ENCODE measurements at regions not wholly inside any gene's neighbourhood (a gene's known extent, or its start where the extent isn't known, plus 50 kb on each side); places are given as distances from the start of the nearest gene placed in this dataset.

DNA sequence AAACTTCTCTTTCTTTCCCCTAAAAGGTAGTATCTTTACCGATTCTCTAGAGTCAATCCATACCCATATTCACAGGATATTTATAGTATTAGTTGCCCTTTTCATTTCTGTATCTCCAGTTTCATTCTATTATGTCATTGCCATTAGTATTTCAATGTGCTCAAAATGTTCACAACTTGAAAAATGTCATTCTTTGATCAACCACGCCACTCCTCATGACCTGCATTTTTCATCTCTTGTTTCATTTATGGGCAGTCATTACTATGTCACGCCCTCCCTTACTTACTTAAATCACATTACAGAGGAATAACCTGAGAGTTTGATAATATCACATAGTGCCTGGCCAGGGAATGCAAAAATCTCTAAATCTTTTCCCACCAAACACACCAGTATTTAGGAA, 427.3 kb upstream of the GJE1 start:
- Mint-ChIP-seq H3K27me3 (ENCODE audit: unreplicated experiment) (no peaks in the 10 kb centered on the region), H3K4me1 (ENCODE audit: unreplicated experiment) (peaks cover 6% of the 10 kb centered on the region), H3K27ac (ENCODE audit: unreplicated experiment) (no peak overlapping the region), H3K9me3 (ENCODE audit: unreplicated experiment) (no peaks in the 10 kb centered on the region), H3K36me3 (ENCODE audit: unreplicated experiment) (no peaks in the 10 kb centered on the region), H3K4me3 (ENCODE audit: unreplicated experiment) (no peak overlapping the region)
- DNase-seq (ENCODE audit: extremely low spot score, unreplicated experiment): no peak
- TF ChIP-seq, protein P1, sequence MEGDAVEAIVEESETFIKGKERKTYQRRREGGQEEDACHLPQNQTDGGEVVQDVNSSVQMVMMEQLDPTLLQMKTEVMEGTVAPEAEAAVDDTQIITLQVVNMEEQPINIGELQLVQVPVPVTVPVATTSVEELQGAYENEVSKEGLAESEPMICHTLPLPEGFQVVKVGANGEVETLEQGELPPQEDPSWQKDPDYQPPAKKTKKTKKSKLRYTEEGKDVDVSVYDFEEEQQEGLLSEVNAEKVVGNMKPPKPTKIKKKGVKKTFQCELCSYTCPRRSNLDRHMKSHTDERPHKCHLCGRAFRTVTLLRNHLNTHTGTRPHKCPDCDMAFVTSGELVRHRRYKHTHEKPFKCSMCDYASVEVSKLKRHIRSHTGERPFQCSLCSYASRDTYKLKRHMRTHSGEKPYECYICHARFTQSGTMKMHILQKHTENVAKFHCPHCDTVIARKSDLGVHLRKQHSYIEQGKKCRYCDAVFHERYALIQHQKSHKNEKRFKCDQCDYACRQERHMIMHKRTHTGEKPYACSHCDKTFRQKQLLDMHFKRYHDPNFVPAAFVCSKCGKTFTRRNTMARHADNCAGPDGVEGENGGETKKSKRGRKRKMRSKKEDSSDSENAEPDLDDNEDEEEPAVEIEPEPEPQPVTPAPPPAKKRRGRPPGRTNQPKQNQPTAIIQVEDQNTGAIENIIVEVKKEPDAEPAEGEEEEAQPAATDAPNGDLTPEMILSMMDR (IDR thresholded peaks at IDR 0.05): no peak

DNA sequence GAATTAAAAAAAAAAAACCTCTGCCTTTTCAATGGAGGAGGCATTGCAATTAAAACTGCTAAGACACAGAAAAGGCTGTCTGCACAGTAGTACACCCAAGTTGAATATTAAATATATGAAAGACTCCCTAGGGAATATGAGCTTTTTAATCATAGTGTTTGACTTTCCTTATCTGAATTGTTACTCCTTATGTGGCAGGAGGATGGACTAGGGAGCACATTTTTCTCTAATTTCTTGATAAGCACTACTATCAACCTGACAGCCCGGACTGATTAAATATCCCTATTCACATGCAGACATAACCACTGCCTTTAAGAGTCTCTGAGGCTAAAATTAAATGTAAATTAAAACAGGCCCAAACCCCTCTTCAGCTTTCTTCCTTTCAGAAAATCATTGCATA, 428.6 kb upstream of the GJE1 start:
- H3K27me3 Mint-ChIP-seq (ENCODE audit: unreplicated experiment): no peaks in the 10 kb centered on the region
- H3K36me3 Mint-ChIP-seq (ENCODE audit: unreplicated experiment): no peaks in the 10 kb centered on the region
- no peak for DNase-seq (ENCODE audit: extremely low spot score, unreplicated experiment)
- no peak overlapping the region for H3K4me3 Mint-ChIP-seq (ENCODE audit: unreplicated experiment)
- H3K27ac Mint-ChIP-seq (ENCODE audit: unreplicated experiment): no peak overlapping the region
- TF ChIP-seq, protein P1 (IDR thresholded peaks at IDR 0.05): no peak
- H3K4me1 Mint-ChIP-seq (ENCODE audit: unreplicated experiment): peaks cover 6% of the 10 kb centered on the region
- no peaks in the 10 kb centered on the region for H3K9me3 Mint-ChIP-seq (ENCODE audit: unreplicated experiment)

GRCh38 chr6:141701732-141702131, 431.0 kb upstream of the GJE1 start:
- no peaks in the 10 kb centered on the region for H3K27me3 Mint-ChIP-seq (ENCODE audit: unreplicated experiment)
- H3K9me3 Mint-ChIP-seq (ENCODE audit: unreplicated experiment): peaks cover 11% of the 10 kb centered on the region
- TF ChIP-seq, protein P1 (IDR thresholded peaks at IDR 0.05): no peak
- no peaks in the 10 kb centered on the region for H3K36me3 Mint-ChIP-seq (ENCODE audit: unreplicated experiment)
- no peak overlapping the region for H3K27ac Mint-ChIP-seq (ENCODE audit: unreplicated experiment)
- DNase-seq (ENCODE audit: extremely low spot score, unreplicated experiment): no peak
- H3K4me3 Mint-ChIP-seq (ENCODE audit: unreplicated experiment): no peak overlapping the region
- H3K4me1 Mint-ChIP-seq (ENCODE audit: unreplicated experiment): peaks cover 6% of the 10 kb centered on the region

GRCh38 chr6:141700819-141701218, 431.9 kb upstream of the GJE1 start:
- H3K4me3 Mint-ChIP-seq (ENCODE audit: unreplicated experiment): no peak overlapping the region
- H3K36me3 Mint-ChIP-seq (ENCODE audit: unreplicated experiment): no peaks in the 10 kb centered on the region
- H3K27me3 Mint-ChIP-seq (ENCODE audit: unreplicated experiment): no peaks in the 10 kb centered on the region
- TF ChIP-seq, protein P1 (IDR thresholded peaks at IDR 0.05): no peak
- H3K4me1 Mint-ChIP-seq (ENCODE audit: unreplicated experiment): peaks cover 6% of the 10 kb centered on the region
- H3K27ac Mint-ChIP-seq (ENCODE audit: unreplicated experiment): no peak overlapping the region
- no peak for DNase-seq (ENCODE audit: extremely low spot score, unreplicated experiment)
- peaks cover 17% of the 10 kb centered on the region for H3K9me3 Mint-ChIP-seq (ENCODE audit: unreplicated experiment)

- H3K27ac Mint-ChIP-seq (ENCODE audit: unreplicated experiment): no peak overlapping the region
- H3K4me1 Mint-ChIP-seq (ENCODE audit: unreplicated experiment): no peaks in the 10 kb centered on the region
- TF ChIP-seq, protein P1 (IDR thresholded peaks at IDR 0.05): no peak
- no peaks in the 10 kb centered on the region for H3K9me3 Mint-ChIP-seq (ENCODE audit: unreplicated experiment)
- no peak for DNase-seq (ENCODE audit: extremely low spot score, unreplicated experiment)
- no peaks in the 10 kb centered on the region for H3K27me3 Mint-ChIP-seq (ENCODE audit: unreplicated experiment)
- no peak overlapping the region for H3K4me3 Mint-ChIP-seq (ENCODE audit: unreplicated experiment)
- no peaks in the 10 kb centered on the region for H3K36me3 Mint-ChIP-seq (ENCODE audit: unreplicated experiment)
Measured at GRCh38 chr6:141688916-141689315, 443.8 kb upstream of the GJE1 start.

Measured in osteocyte (in vitro differentiated cells).